HepG2 (cell line): ENCODE measurements at regions not wholly inside any gene's neighbourhood (a gene's known extent, or its start where the extent isn't known, plus 50 kb on each side); places are given as distances from the start of the nearest gene placed in this dataset.

ENCODE experiments used
- ATAC-seq: fragments of 200-7000 bp; cut with Tn5 transposase; 3 replicates; pipeline ENCODE4 v1.9.1; 2020; ENCODE audit warnings: mild to moderate bottlenecking, moderate library complexity
- BruUV-seq: library from RNA; stranded (reverse); fragments of 400-500 nt; replicated peaks from 2 replicates; lab custom pipeline; 2021; lab: Mats Ljungman, UMichigan
- CTCF ChIA-PET: fragments of 300-600 bp; formaldehyde crosslinking; extraction: SDS; loops from one replicate; lab custom pipeline; 2021; ENCODE audit warnings: low total read pairs, inconsistent platforms, low intra/inter-chr PET ratio; lab: Yijun Ruan, JAX
- POLR2A ChIA-PET: fragments of 350-600 bp; sonication (Branson Sonifier 250); formaldehyde crosslinking; loops from one replicate; lab custom pipeline; 2020; ENCODE audit warnings: antibody characterized with exemption, inconsistent platforms; lab: Yijun Ruan, JAX
- DNase-seq: peaks from one replicate; pipeline ENCODE4 v3.0.0-alpha.2; 2015; ENCODE audit warnings: low spot score
- FAIRE-seq: peaks from 3 replicates; lab custom pipeline; 2011; peaks lifted over from hg19 to GRCh38; lab: Jason Lieb, UNC
- H2AFZ ChIP-seq: one replicate; pipeline ENCODE4 v1.6.1; 2011; ENCODE audit warnings: low read length, inconsistent platforms
- H3K27ac ChIP-seq: fragments of 300-600 bp; 3 replicates; pipeline ENCODE4 v1.8.0; 2011; ENCODE audit warnings: mixed run types, mild to moderate bottlenecking, mixed read lengths, low read length, inconsistent platforms; ENCODE audit not compliant: insufficient read depth; ENCODE audit errors: extremely low read length
- H3K27me3 ChIP-seq, 2 experiments: fragments of 200-600 bp in 1 of 2; 2 replicates in 1 of 2; 3 replicates in 1 of 2; pipeline versions ENCODE4 v1.6.0 to v1.8.0; 2011; ENCODE audit warnings: low read length in 2 of 2, mild to moderate bottlenecking in 2 of 2, moderate library complexity in 2 of 2, inconsistent platforms in 1 of 2; ENCODE audit not compliant: insufficient read depth in 2 of 2, control insufficient read depth in 1 of 2
- H3K36me3 ChIP-seq, 2 experiments: fragments of 200-600 bp in 1 of 2; replicated peaks in 1 of 2; 2 replicates in 1 of 2; 3 replicates in 1 of 2; pipeline versions ENCODE4 v1.5.1 to v1.8.0; 2011; ENCODE audit warnings: low read length in 2 of 2, inconsistent platforms in 1 of 2; ENCODE audit not compliant: insufficient read depth in 2 of 2, control insufficient read depth in 1 of 2
- H3K4me1 ChIP-seq: 2 replicates; pipeline ENCODE4 v1.5.1; 2012; ENCODE audit warnings: low read length, inconsistent platforms; ENCODE audit not compliant: insufficient read depth
- H3K4me2 ChIP-seq: 2 replicates; pipeline ENCODE4 v1.6.0; 2011; ENCODE audit warnings: low read depth, low read length, inconsistent platforms
- H3K4me3 ChIP-seq, 3 experiments: fragments of 200-600 bp in 1 of 3; sonication (generic), shearing (Covaris generic) in 1 of 3; replicated peaks in 1 of 3; 2 replicates each; pipeline ENCODE4 v1.5.1; 2011 to 2016; ENCODE audit warnings: low read length in 3 of 3, inconsistent platforms in 2 of 3, low read depth in 2 of 3, mild to moderate bottlenecking in 2 of 3, control low read depth in 1 of 3, mixed read lengths in 1 of 3; ENCODE audit not compliant: insufficient read depth in 1 of 3
- H3K79me2 ChIP-seq: one replicate; pipeline ENCODE4 v1.6.1; 2011; ENCODE audit warnings: low read length, inconsistent platforms; ENCODE audit not compliant: insufficient read depth
- H3K9ac ChIP-seq: 2 replicates; pipeline ENCODE4 v1.6.0; 2011; ENCODE audit warnings: mild to moderate bottlenecking, low read depth, low read length, inconsistent platforms; ENCODE audit not compliant: insufficient read depth
- H3K9me3 ChIP-seq: 2 replicates; pipeline ENCODE4 v1.5.1; 2012; ENCODE audit warnings: mild to moderate bottlenecking, low read length
- H4K20me1 ChIP-seq: 2 replicates; pipeline ENCODE4 v1.6.0; 2011; ENCODE audit warnings: inconsistent platforms, mild to moderate bottlenecking, low read length, moderate library complexity; ENCODE audit not compliant: insufficient read depth
- EED ChIP-seq: sonication (generic); formaldehyde crosslinking; IDR thresholded peaks from 2 replicates; pipeline ENCODE4 v1.5.0; 2020; ENCODE audit warnings: mild to moderate bottlenecking, missing genetic modification reagents
- FOXK2 ChIP-seq: fragments of 450-650 bp; IDR thresholded peaks from 2 replicates; pipeline ENCODE4 v1.6.1; 2016
- KLF13 ChIP-seq: sonication (generic); formaldehyde crosslinking; IDR thresholded peaks from 2 replicates; pipeline ENCODE4 v1.4.0; 2020; ENCODE audit warnings: mild to moderate bottlenecking, missing genetic modification reagents
- MATR3 ChIP-seq: sonication (generic); formaldehyde crosslinking; IDR thresholded peaks from 2 replicates; pipeline ENCODE4 v1.4.0; 2020; ENCODE audit warnings: missing genetic modification reagents
- MED13 ChIP-seq: sonication (generic); formaldehyde crosslinking; IDR thresholded peaks from 2 replicates; pipeline ENCODE4 v1.5.0; 2020; ENCODE audit warnings: missing genetic modification reagents
- MED8 ChIP-seq: sonication (generic); formaldehyde crosslinking; IDR thresholded peaks from 2 replicates; pipeline ENCODE4 v1.8.1; 2023; ENCODE audit warnings: mild to moderate bottlenecking, missing genetic modification reagents; ENCODE audit not compliant: insufficient replicate concordance
- MZF1 ChIP-seq: sonication (generic); formaldehyde crosslinking; IDR thresholded peaks from 2 replicates; pipeline ENCODE4 v1.8.1; 2023; ENCODE audit warnings: mild to moderate bottlenecking, missing genetic modification reagents, borderline replicate concordance
- NCOA1 ChIP-seq: sonication (generic); formaldehyde crosslinking; IDR thresholded peaks from 2 replicates; pipeline ENCODE4 v1.9.0; 2021; ENCODE audit warnings: missing genetic modification reagents
- NFRKB ChIP-seq: fragments of 450-650 bp; IDR thresholded peaks from 2 replicates; pipeline ENCODE4 v1.6.1; 2017
- PBX2 ChIP-seq: IDR thresholded peaks from 2 replicates; pipeline ENCODE4 v1.6.1; 2016; ENCODE audit warnings: control low read depth
- SRF ChIP-seq: IDR thresholded peaks from 2 replicates; pipeline ENCODE4 v1.6.1; 2011; ENCODE audit warnings: mild to moderate bottlenecking, low read depth, low read length, moderate library complexity
- STAT6 ChIP-seq: sonication (generic); formaldehyde crosslinking; IDR thresholded peaks from 2 replicates; pipeline ENCODE4 v1.4.0; 2020; ENCODE audit warnings: missing genetic modification reagents, mild to moderate bottlenecking, borderline replicate concordance
- TBX2 ChIP-seq: sonication (generic); formaldehyde crosslinking; IDR thresholded peaks from 2 replicates; pipeline ENCODE4 v1.5.0; 2020; ENCODE audit warnings: missing genetic modification reagents, mild to moderate bottlenecking, borderline replicate concordance
- YEATS2 ChIP-seq: sonication (generic); formaldehyde crosslinking; IDR thresholded peaks from 2 replicates; pipeline ENCODE4 v1.4.0; 2020; ENCODE audit warnings: missing genetic modification reagents, borderline replicate concordance
- ZBTB20 ChIP-seq: sonication (generic); formaldehyde crosslinking; IDR thresholded peaks from 2 replicates; pipeline ENCODE4 v1.8.1; 2023; ENCODE audit warnings: missing genetic modification reagents, low read depth, mild to moderate bottlenecking, borderline replicate concordance
- ZFP36 ChIP-seq: fragments of 150-350 bp; IDR thresholded peaks from 2 replicates; pipeline ENCODE4 v1.6.1; 2018; ENCODE audit warnings: borderline replicate concordance, low read length, low read depth; ENCODE audit not compliant: partially characterized antibody
- ZNF326 ChIP-seq: sonication (generic); formaldehyde crosslinking; IDR thresholded peaks from 2 replicates; pipeline ENCODE4 v1.4.0; 2020; ENCODE audit warnings: missing genetic modification reagents, borderline replicate concordance
- ZNF468 ChIP-seq: sonication (generic); formaldehyde crosslinking; IDR thresholded peaks from 2 replicates; pipeline ENCODE4 v1.8.0; 2022; ENCODE audit warnings: mild to moderate bottlenecking, moderate library complexity, missing genetic modification reagents
- ZNF737 ChIP-seq: sonication (generic); formaldehyde crosslinking; IDR thresholded peaks from 2 replicates; pipeline ENCODE4 v1.5.0; 2020; ENCODE audit warnings: missing genetic modification reagents, mild to moderate bottlenecking, borderline replicate concordance
- in situ Hi-C: cut with HindIII; loops from 2 replicates; pipeline ENCODE4 v1.10.0; 2017; ENCODE audit warnings: low pct_unique_long_range_greater_than_20kb; ENCODE audit not compliant: extremely low pct_ligation_motif_present
- intact Hi-C: fragments of 100-400 bp; cut with micrococcal nuclease; formaldehyde crosslinking; loops from one replicate; pipeline ENCODE4 v1.10.0; 2022; ENCODE audit not compliant: unreplicated experiment

- H3K9ac ChIP-seq: no peak overlapping the region
- no peak for ATAC-seq
- no TSS peak for BruUV-seq
- no peaks in the 10 kb centered on the region for H3K36me3 ChIP-seq
- no peaks in the 10 kb centered on the region for H3K4me1 ChIP-seq
- H3K27ac ChIP-seq: no peak overlapping the region
- ChIA-PET POLR2A (no interaction called here), CTCF (no interaction called here)
- FAIRE-seq: no peak
- no peaks in the 10 kb centered on the region for H4K20me1 ChIP-seq
- no peak overlapping the region for H3K4me2 ChIP-seq
- H3K27me3 ChIP-seq: no peaks in the 10 kb centered on the region
- H3K79me2 ChIP-seq: no peaks in the 10 kb centered on the region
- TF ChIP-seq MZF1 (CRISPR knock-in tag) (no peak), NCOA1 (no peak), ZNF468 (CRISPR knock-in tag) (no peak), STAT6 (CRISPR knock-in tag) (no peak), FOXK2 (no peak), MED8 (no peak), ZFP36 (no peak), MATR3 (CRISPR knock-in tag) (no peak), YEATS2 (CRISPR knock-in tag) (no peak), ZNF737 (CRISPR knock-in tag) (no peak), KLF13 (no peak), MED13 (CRISPR knock-in tag) (no peak), ZBTB20 (CRISPR knock-in tag) (no peak), TBX2 (CRISPR knock-in tag) (no peak), NFRKB (no peak), PBX2 (CRISPR knock-in tag) (no peak), SRF (no peak), ZNF326 (CRISPR knock-in tag) (no peak), EED (CRISPR knock-in tag) (no peak)
- in situ Hi-C loops (no loop called here), intact Hi-C loops (no loop called here)
- no peaks in the 10 kb centered on the region for H3K9me3 ChIP-seq
- no peak overlapping the region for H3K4me3 ChIP-seq
- no peak for DNase-seq
- no peak overlapping the region for H2AFZ ChIP-seq
Measured at GRCh38 chr7:136210079-136210478, 232.9 kb upstream of the MTPN start.
